ENCODE measurements at regions not wholly inside any gene's neighbourhood (a gene's known extent, or its start where the extent isn't known, plus 50 kb on each side); places are given as distances from the start of the nearest gene placed in this dataset.

GRCh38 chr1:30283199-30283962, 440.0 kb downstream of the MATN1 start:
- Mint-ChIP-seq H3K27ac (no peak overlapping the region), H3K27me3 (peaks cover 10% of the 10 kb centered on the region), H3K4me1 (ENCODE audit: low read depth) (no peaks in the 10 kb centered on the region), H3K9me3 (no peaks in the 10 kb centered on the region), H3K36me3 (ENCODE audit: low read depth) (no peaks in the 10 kb centered on the region), H3K4me3 (no peak overlapping the region)
- intact Hi-C loops (cut with micrococcal nuclease): no loop called here

GRCh38 chr1:30280572-30280971, 442.8 kb downstream of the MATN1 start:
- Mint-ChIP-seq H3K9me3 (no peaks in the 10 kb centered on the region), H3K4me1 (ENCODE audit: low read depth) (no peaks in the 10 kb centered on the region), H3K36me3 (ENCODE audit: low read depth) (no peaks in the 10 kb centered on the region), H3K27me3 (peaks cover 10% of the 10 kb centered on the region), H3K4me3 (no peak overlapping the region), H3K27ac (no peak overlapping the region)
- intact Hi-C loops (cut with micrococcal nuclease): no loop called here

- Mint-ChIP-seq H3K27ac (no peak overlapping the region), H3K9me3 (no peaks in the 10 kb centered on the region), H3K4me1 (ENCODE audit: low read depth) (no peaks in the 10 kb centered on the region), H3K4me3 (no peak overlapping the region), H3K27me3 (peaks cover 10% of the 10 kb centered on the region), H3K36me3 (ENCODE audit: low read depth) (no peaks in the 10 kb centered on the region)
- intact Hi-C loops (cut with micrococcal nuclease): no loop called here
Measured at GRCh38 chr1:30277911-30278310, 445.5 kb downstream of the MATN1 start.

GRCh38 chr1:30277415-30277814, 446.0 kb downstream of the MATN1 start:
- no peaks in the 10 kb centered on the region for H3K9me3 Mint-ChIP-seq
- H3K4me1 Mint-ChIP-seq (ENCODE audit: low read depth): no peaks in the 10 kb centered on the region
- no peak overlapping the region for H3K27ac Mint-ChIP-seq
- no peaks in the 10 kb centered on the region for H3K36me3 Mint-ChIP-seq (ENCODE audit: low read depth)
- no peak overlapping the region for H3K4me3 Mint-ChIP-seq
- intact Hi-C loops (cut with micrococcal nuclease): no loop called here
- H3K27me3 Mint-ChIP-seq: peaks cover 11% of the 10 kb centered on the region

GRCh38 chr1:30275926-30276764, 447.2 kb downstream of the MATN1 start:
- Mint-ChIP-seq H3K36me3 (ENCODE audit: low read depth) (no peaks in the 10 kb centered on the region), H3K4me3 (no peak overlapping the region), H3K9me3 (no peaks in the 10 kb centered on the region), H3K4me1 (ENCODE audit: low read depth) (no peaks in the 10 kb centered on the region), H3K27me3 (peaks cover 11% of the 10 kb centered on the region), H3K27ac (no peak overlapping the region)
- intact Hi-C loops (cut with micrococcal nuclease): no loop called here

- Mint-ChIP-seq H3K27ac (no peak overlapping the region), H3K4me1 (ENCODE audit: low read depth) (no peaks in the 10 kb centered on the region), H3K4me3 (no peak overlapping the region), H3K36me3 (ENCODE audit: low read depth) (no peaks in the 10 kb centered on the region), H3K9me3 (no peaks in the 10 kb centered on the region), H3K27me3 (peaks cover 9% of the 10 kb centered on the region)
- intact Hi-C loops (cut with micrococcal nuclease): no loop called here
Measured at GRCh38 chr1:30274976-30275621, 448.3 kb downstream of the MATN1 start.

GRCh38 chr1:30274173-30274970, 449.0 kb downstream of the MATN1 start:
- Mint-ChIP-seq H3K4me1 (ENCODE audit: low read depth) (no peaks in the 10 kb centered on the region), H3K9me3 (no peaks in the 10 kb centered on the region), H3K27me3 (peaks cover 5% of the 10 kb centered on the region), H3K4me3 (no peak overlapping the region), H3K36me3 (ENCODE audit: low read depth) (no peaks in the 10 kb centered on the region), H3K27ac (no peak overlapping the region)
- intact Hi-C loops (cut with micrococcal nuclease): no loop called here

- Mint-ChIP-seq H3K36me3 (ENCODE audit: low read depth) (no peaks in the 10 kb centered on the region), H3K27ac (no peak overlapping the region), H3K4me1 (ENCODE audit: low read depth) (no peaks in the 10 kb centered on the region), H3K27me3 (peaks cover 4% of the 10 kb centered on the region), H3K4me3 (no peak overlapping the region), H3K9me3 (no peaks in the 10 kb centered on the region)
- intact Hi-C loops (cut with micrococcal nuclease): no loop called here
Measured at GRCh38 chr1:30273456-30273855, 449.9 kb downstream of the MATN1 start.

GRCh38 chr1:30273021-30273325, 450.4 kb downstream of the MATN1 start:
- intact Hi-C loops (cut with micrococcal nuclease): no loop called here
- H3K9me3 Mint-ChIP-seq: no peaks in the 10 kb centered on the region
- peaks cover 4% of the 10 kb centered on the region for H3K27me3 Mint-ChIP-seq

GRCh38 chr1:30272277-30273020, 450.9 kb downstream of the MATN1 start:
- Mint-ChIP-seq H3K36me3 (ENCODE audit: low read depth) (no peaks in the 10 kb centered on the region), H3K27me3 (peaks cover 4% of the 10 kb centered on the region), H3K4me1 (ENCODE audit: low read depth) (no peaks in the 10 kb centered on the region), H3K9me3 (no peaks in the 10 kb centered on the region), H3K27ac (no peak overlapping the region), H3K4me3 (no peak overlapping the region)
- intact Hi-C loops (cut with micrococcal nuclease): no loop called here

More at GRCh38 chr1:30273021-30273325, 450.4 kb downstream of the MATN1 start:
- no peak overlapping the region for H3K27ac Mint-ChIP-seq
- H3K4me1 Mint-ChIP-seq (ENCODE audit: low read depth): no peaks in the 10 kb centered on the region
- no peak overlapping the region for H3K4me3 Mint-ChIP-seq
- H3K36me3 Mint-ChIP-seq (ENCODE audit: low read depth): no peaks in the 10 kb centered on the region

- H3K27ac Mint-ChIP-seq: no peak overlapping the region
- H3K4me3 Mint-ChIP-seq: no peak overlapping the region
Measured at GRCh38 chr1:30271401-30272276, 451.7 kb downstream of the MATN1 start.

GRCh38 chr1:30270461-30270860, 452.9 kb downstream of the MATN1 start:
- Mint-ChIP-seq H3K4me1 (ENCODE audit: low read depth) (no peaks in the 10 kb centered on the region), H3K9me3 (no peaks in the 10 kb centered on the region), H3K36me3 (ENCODE audit: low read depth) (no peaks in the 10 kb centered on the region), H3K27ac (no peak overlapping the region), H3K27me3 (peaks cover 4% of the 10 kb centered on the region), H3K4me3 (no peak overlapping the region)
- intact Hi-C loops (cut with micrococcal nuclease): no loop called here

More at GRCh38 chr1:30271401-30272276, 451.7 kb downstream of the MATN1 start:
- no peaks in the 10 kb centered on the region for H3K9me3 Mint-ChIP-seq
- H3K4me1 Mint-ChIP-seq (ENCODE audit: low read depth): no peaks in the 10 kb centered on the region
- intact Hi-C loops (cut with micrococcal nuclease): no loop called here
- H3K27me3 Mint-ChIP-seq: peaks cover 4% of the 10 kb centered on the region
- H3K36me3 Mint-ChIP-seq (ENCODE audit: low read depth): no peaks in the 10 kb centered on the region

All from dendritic cell treated with granulocyte-macrophage colony-stimulating factor and Interleukin-4, amounts not matched to agents 40 ng/mL and 50 ng/mL, for 4 days (primary cell).